Eye (tissue), 1 donor: ENCODE measurements at regions not wholly inside any gene's neighbourhood (a gene's known extent, or its start where the extent isn't known, plus 50 kb on each side); places are given as distances from the start of the nearest gene placed in this dataset.

Experiments
- DNase-seq: peaks from one replicate; pipeline ENCODE4 v3.0.0-alpha.2; 2015

DNA sequence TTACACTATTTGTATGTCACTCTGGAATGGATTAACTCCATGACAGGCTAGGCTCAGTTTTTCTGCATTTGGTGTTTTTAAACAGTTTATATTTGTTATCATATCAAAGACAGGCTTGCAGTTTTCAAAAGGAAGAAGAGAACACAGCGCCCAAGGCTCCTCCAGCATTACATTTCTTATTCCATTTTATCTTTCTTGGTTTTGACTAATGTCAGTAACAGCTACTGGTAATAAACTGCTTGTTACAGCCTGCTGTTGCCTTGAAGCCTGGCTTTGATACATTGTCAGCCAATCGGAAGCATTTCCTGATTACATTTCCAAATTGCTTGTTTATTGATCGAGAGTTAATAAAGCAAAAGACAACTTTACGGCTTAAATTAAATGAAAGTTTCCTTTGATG, 166.0 kb upstream of the MDFIC start:
- no peak for DNase-seq

GRCh38 chr7:114758661-114759227, 163.2 kb upstream of the MDFIC start:
- no peak for DNase-seq

DNA sequence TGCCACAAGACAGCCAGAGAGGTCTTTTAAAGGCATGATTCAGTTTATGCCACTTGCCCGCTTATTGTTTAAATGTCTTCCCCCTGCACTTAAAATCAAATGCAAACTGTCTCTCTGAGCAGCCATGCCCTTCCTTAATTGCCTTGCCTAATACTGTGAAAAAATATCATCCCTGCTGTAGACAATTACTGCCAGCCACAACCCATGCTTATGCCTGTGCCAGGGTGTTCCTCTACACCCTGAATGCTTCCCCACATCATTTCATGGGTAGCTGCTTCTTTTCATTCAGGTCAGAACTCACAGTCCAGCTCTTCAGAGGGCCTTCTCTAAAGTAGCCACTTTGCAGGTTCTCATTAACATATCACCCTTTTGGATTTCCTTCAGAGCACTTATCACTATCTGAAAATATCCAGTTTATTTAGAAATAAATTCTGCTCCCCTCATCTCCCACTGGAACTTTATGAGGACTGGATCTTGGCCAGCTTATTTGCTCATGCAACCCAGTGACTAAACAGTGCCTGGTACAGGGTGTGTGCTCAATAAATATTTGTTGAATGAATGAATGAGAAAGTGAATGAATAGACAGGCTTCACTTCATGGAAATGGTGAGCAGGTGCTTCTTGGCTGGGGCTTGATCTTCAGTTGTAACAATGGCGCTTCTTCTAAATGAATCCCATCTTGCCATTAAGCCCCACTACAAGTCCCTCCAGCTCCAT, 162.4 kb upstream of the MDFIC start:
- peak; percentile 29 for DNase-seq

GRCh38 chr7:114760477-114760876, 161.4 kb upstream of the MDFIC start:
- no peak for DNase-seq

DNA sequence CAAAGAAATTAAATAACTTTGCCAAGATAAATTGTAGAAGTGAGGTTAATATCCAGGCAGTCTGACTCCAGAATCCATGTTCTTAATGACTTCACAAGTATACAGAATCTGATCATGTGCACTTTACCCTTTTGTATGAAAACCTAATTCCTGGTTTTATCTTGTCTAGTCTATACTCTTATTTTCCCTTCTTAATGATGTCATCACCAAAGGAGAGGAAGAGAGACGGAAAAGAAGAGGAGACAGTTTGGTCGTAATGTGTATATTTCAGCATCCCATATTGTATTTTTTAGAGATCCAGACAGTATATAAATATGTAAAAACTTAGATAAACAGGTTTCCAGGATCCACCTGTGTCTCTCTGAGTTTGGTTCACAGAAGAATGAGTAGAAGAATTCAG, 159.9 kb upstream of the MDFIC start:
- no peak for DNase-seq

DNA sequence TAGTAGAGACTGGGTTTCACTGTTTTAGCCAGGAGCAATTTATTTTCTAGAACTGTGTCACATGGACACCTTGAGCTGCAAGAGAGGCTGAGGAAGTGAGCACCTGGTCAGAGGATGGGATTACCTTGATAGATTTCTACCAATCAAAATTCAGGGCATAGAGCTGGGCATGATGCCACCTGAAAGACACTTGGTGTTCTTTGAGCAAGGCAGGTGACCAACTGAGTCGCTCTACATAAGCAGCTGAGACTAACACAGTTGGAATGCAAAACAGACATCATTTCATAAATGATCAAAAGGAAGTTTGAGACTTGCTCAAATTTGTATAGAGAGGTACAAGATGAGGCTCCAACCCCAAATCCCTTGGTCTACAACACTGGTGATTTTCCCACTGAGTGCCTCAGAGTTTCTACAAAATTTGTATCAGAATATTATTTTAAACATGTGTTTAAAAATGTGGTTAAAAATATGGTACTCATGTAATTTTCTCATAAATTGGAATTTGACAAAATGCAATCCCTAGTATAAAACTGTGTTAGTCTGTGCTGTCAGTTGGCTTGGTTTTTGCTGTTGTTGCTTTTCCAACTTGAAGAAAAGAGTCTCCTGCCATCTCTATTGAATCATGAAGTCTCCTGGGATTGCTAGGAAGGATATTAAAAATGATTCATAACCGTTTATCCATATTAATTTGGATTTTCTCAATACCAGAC, 156.4 kb upstream of the MDFIC start:
- peak; percentile 13 for DNase-seq

- DNase-seq: no peak
These were observed 155.9 kb upstream of the MDFIC start for GRCh38 chr7:114766041-114766356.

- DNase-seq: no peak
These were observed 144.6 kb upstream of the MDFIC start for GRCh38 chr7:114777288-114777687.

DNA sequence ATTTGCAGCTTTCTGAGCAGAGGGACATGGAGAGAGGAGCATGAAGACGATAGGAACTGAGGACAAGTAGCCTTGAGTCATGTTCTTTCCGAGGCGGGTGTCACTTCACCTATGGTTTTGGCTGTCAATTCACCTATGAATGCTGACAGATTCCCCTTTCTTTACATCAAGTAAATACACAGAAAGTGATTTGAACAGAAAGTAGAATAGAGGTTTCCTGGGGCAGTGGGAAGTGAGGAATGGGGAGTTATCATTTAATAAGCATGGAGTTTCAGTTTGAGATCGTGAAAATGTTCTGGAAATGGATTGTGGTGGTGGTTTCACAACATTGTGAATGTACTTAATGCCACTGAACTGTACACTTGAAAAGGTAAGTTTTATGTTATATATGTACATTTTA, 138.4 kb upstream of the MDFIC start:
- DNase-seq: no peak

- DNase-seq: no peak
These were observed 137.7 kb upstream of the MDFIC start for GRCh38 chr7:114784177-114784576.

DNA sequence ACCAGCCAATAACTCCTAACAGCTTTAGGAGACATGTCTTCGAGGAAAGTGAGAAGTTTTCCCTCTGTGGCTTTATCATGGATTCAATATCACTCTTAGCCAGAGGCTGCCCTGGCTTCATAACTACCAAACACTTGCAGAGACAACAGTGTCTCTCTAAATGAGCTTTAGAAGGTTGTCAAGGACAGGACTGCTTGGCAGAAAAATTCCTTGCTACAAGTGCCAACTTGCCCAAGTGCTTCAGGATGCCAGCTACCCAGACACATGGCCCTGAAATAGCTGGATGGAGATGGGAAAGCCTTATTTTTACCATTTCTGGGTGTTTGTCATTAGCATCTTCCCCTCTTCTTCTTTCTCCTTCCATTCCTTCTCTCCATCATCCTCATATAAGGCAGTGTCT, 137.1 kb upstream of the MDFIC start:
- no peak for DNase-seq

DNA sequence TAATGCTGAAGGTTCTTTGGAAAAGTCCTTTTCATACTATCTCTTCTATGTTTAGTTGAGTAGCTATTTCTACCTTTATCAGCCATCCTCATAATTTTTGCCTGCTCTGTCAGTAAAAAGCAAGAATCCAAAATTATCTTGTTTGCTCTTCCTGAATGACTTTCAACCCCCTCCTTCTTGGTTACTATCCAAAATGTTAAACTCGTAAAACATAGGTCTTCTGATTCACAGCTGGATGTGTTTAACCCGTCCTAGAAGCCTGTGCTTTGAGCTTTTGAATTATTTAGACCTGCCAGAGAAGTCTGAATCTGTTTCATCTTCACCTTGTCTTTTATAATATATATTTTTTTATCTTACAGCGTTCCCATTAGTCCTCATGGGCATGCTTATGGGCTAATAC, 136.4 kb upstream of the MDFIC start:
- DNase-seq: no peak

DNA sequence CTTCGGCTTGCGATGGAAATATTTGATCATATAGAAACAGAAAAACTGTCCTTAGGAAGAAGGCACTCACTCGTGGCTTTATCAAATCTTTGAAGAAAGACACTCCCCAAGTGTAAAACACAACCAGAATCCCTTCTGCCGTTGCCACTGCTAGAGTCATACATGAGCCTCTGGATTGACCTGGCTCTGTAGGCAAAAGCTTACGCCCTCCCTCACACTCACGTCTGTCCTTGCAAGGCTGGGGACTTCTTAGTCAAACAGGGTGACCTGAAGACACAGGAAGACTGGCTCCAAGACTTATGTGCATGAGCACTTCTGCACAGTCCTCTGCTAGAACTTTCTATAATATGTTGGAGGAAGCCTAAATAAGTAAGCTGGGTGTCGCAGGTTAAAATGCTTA, 135.4 kb upstream of the MDFIC start:
- no peak for DNase-seq

GRCh38 chr7:114787556-114787955, 134.3 kb upstream of the MDFIC start:
- DNase-seq: no peak

DNA sequence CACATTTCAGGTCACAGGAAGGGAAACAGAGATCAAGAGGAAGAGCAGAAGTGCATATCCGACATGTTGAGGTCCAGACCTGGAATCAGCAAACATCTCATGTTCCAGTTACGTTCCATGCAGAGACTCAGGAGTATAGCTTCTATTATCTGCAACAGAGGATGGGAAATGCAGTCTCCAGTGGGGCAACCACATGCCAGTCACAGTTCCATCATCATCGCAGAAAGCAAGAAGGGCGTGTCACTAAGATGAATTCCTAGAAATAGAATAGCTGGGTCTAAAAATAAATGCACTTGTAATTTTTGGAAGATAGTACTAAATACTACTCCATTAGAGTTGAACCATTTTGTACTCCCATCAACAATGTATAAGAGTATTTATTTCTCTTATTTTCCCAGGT, 133.2 kb upstream of the MDFIC start:
- no peak for DNase-seq

DNA sequence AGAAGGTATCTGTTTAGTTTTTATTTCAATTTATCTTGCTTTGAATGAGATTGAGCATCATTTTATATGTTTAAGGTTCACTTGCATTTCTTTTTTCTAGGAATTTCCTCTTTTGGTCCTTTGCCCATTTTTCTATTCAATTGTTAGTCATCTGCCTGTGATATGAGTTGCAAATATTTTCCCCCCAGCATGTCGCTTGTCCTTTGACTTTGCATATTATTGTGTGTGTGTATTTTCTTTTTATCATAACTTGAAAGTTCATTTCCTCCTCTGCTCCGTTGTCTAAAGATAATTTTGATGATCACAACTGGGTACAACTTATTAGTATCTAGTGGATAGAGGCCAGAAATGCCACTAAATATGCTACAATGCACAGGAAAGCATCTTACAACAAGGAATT, 132.7 kb upstream of the MDFIC start:
- DNase-seq: no peak

GRCh38 chr7:114789871-114790311, 132.0 kb upstream of the MDFIC start:
- DNase-seq: no peak

- no peak for DNase-seq
These were observed 131.4 kb upstream of the MDFIC start for GRCh38 chr7:114790521-114790920.

DNA sequence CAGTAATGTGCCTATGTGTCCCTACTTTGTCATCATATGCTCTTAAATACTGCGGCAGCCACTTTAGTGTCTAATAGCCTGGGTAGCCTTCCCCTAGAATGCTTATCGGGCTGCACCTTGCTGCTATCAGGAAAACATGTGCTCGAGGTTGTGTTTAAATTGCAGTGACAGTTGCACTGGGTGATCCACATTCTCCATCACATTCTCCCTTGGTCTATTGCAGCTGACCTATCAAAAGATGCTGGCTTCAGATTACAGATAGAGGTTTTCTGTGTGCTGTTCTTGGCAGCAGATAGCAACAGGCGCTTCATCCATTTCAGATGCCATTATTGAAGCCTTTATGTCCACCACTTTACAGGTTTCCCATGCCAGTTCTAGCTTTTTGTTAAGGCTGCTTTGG, 130.1 kb upstream of the MDFIC start:
- peak; percentile 8 for DNase-seq

GRCh38 chr7:114793155-114793845, 128.6 kb upstream of the MDFIC start:
- no peak for DNase-seq

DNA sequence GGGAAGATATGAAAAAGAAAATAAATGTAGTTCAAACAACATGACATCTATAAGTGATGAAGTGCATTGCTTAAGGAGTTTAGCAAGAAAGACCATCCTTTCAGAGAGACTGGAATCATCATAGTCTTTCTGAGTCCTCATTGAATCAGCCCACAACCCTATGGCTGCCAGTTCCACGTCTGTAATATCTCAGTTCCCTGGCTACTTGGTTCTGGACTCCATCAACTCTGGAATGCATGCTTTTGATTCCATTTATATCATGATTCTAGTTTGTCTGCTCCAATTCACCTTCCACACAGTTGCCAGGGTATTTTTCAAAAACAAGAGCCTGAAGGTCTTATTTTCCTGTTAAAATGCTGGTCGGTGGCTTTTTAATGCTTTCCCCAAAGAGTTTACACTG, 126.4 kb upstream of the MDFIC start:
- DNase-seq: no peak

DNA sequence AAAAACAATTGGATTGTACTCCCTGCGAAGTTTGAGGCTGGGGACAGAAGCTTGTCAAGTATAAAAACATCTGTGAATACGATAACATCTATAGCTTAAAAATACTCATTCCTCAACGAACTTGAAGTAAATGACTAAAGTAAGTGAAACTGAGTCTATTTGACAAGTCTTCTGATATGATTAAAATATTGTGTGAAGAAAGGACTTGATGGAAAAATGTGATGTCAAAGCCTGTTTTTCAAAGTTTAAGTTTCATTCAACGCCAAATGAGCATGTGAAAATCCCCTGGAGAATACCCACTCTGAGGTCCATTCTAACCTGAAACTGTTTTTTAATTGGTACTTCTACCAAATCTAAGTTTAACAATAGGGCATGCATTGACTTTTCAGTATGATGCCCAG, 122.3 kb upstream of the MDFIC start:
- peak; percentile 16 for DNase-seq

GRCh38 chr7:114802632-114803031, 119.3 kb upstream of the MDFIC start:
- no peak for DNase-seq

- no peak for DNase-seq
These were observed 115.2 kb upstream of the MDFIC start for GRCh38 chr7:114806590-114807162.
